ENCODE measurements at regions not wholly inside any gene's neighbourhood (a gene's known extent, or its start where the extent isn't known, plus 50 kb on each side); places are given as distances from the start of the nearest gene placed in this dataset.

GRCh38 chr14:104359969-104360442, 219.6 kb upstream of the C14orf180 start:
- no peak for DNase-seq (ENCODE audit: low spot score)

More at GRCh38 chr14:104359969-104360442, 219.6 kb upstream of the C14orf180 start:
- no peak for ATAC-seq
- Histone ChIP-seq H4K20me1 (replicated peaks; ENCODE audit: insufficient read depth) (no peaks in the 10 kb centered on the region), H3K27me3 (ENCODE audit: insufficient read depth) (no peaks in the 10 kb centered on the region), H3F3A (replicated peaks; ENCODE audit: low read depth) (no peaks in the 10 kb centered on the region), H3K4me1 (ENCODE audit: insufficient read depth) (no peaks in the 10 kb centered on the region), H3K36me3 (ENCODE audit: insufficient read depth) (no peaks in the 10 kb centered on the region), H3K9me2 (ENCODE audit: insufficient read depth) (no peaks in the 10 kb centered on the region), H3K79me2 (replicated peaks; ENCODE audit: insufficient read depth) (no peaks in the 10 kb centered on the region), H3K4me3 (no peak overlapping the region), H3K27ac (ENCODE audit: low read depth) (no peak overlapping the region), H3K4me2 (no peak overlapping the region), H2AFZ (no peak overlapping the region)
- H3K27me3 Mint-ChIP-seq (ENCODE audit: insufficient read depth, low read depth, poor library complexity) = peaks cover 15% of the 10 kb centered on the region
- TF ChIP-seq EZH2phosphoT487 (IDR thresholded peaks at IDR 0.05; ENCODE audit: unreplicated experiment) = no peak
- TF ChIP-seq ZNF331 (CRISPR knock-in tag; IDR thresholded peaks at IDR 0.05; ENCODE audit: low read depth) = no peak
- TF ChIP-seq REST (IDR thresholded peaks at IDR 0.05; ENCODE audit: unreplicated experiment) = no peak
- no peak for TF ChIP-seq CREB1 (CRISPR knock-in tag; IDR thresholded peaks at IDR 0.05; ENCODE audit: low read depth)
- no peak for TF ChIP-seq ETS1 (IDR thresholded peaks at IDR 0.05)
- no peak for TF ChIP-seq ZNF462 (CRISPR knock-in tag; IDR thresholded peaks at IDR 0.05)
- TF ChIP-seq STAT1 (IDR thresholded peaks at IDR 0.05; ENCODE audit: unreplicated experiment) = no peak
- TF ChIP-seq CTCF (conservative IDR thresholded peaks at IDR 0.05; ENCODE audit: low read depth in 2 of 2) = no peak
- no peaks in the 10 kb centered on the region for H3K36me3 Mint-ChIP-seq (ENCODE audit: low read depth)
- H3K27ac Mint-ChIP-seq = no peak overlapping the region
- H3K4me3 Mint-ChIP-seq = no peak overlapping the region
- H3K9me3 Mint-ChIP-seq = no peaks in the 10 kb centered on the region; the same call in 2 of the 3 replicates
- H3K4me1 Mint-ChIP-seq = no peaks in the 10 kb centered on the region

Measured in GM23338 (cell line).